ENCODE measurements at regions not wholly inside any gene's neighbourhood (a gene's known extent, or its start where the extent isn't known, plus 50 kb on each side); places are given as distances from the start of the nearest gene placed in this dataset.

DNA sequence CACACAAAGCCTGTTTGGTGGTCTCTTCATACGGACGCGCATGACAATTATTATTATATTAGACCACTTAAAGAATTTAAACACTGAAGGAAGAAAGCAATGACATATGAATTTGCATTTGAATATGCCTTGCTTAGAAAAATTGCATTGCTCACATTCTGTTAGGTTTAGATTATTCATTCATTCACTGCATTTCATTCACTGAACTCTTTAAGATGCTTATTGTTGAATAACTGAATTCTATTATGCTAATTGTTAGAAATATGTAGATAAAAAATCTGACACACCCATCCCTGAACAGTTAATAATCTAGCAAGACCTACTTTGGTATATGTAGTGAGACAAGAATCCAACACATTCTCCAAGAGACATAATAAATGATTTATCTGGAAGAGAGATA lies 94.4 kb upstream of the PEX5L start (continued):
- TF ChIP-seq, protein P1, sequence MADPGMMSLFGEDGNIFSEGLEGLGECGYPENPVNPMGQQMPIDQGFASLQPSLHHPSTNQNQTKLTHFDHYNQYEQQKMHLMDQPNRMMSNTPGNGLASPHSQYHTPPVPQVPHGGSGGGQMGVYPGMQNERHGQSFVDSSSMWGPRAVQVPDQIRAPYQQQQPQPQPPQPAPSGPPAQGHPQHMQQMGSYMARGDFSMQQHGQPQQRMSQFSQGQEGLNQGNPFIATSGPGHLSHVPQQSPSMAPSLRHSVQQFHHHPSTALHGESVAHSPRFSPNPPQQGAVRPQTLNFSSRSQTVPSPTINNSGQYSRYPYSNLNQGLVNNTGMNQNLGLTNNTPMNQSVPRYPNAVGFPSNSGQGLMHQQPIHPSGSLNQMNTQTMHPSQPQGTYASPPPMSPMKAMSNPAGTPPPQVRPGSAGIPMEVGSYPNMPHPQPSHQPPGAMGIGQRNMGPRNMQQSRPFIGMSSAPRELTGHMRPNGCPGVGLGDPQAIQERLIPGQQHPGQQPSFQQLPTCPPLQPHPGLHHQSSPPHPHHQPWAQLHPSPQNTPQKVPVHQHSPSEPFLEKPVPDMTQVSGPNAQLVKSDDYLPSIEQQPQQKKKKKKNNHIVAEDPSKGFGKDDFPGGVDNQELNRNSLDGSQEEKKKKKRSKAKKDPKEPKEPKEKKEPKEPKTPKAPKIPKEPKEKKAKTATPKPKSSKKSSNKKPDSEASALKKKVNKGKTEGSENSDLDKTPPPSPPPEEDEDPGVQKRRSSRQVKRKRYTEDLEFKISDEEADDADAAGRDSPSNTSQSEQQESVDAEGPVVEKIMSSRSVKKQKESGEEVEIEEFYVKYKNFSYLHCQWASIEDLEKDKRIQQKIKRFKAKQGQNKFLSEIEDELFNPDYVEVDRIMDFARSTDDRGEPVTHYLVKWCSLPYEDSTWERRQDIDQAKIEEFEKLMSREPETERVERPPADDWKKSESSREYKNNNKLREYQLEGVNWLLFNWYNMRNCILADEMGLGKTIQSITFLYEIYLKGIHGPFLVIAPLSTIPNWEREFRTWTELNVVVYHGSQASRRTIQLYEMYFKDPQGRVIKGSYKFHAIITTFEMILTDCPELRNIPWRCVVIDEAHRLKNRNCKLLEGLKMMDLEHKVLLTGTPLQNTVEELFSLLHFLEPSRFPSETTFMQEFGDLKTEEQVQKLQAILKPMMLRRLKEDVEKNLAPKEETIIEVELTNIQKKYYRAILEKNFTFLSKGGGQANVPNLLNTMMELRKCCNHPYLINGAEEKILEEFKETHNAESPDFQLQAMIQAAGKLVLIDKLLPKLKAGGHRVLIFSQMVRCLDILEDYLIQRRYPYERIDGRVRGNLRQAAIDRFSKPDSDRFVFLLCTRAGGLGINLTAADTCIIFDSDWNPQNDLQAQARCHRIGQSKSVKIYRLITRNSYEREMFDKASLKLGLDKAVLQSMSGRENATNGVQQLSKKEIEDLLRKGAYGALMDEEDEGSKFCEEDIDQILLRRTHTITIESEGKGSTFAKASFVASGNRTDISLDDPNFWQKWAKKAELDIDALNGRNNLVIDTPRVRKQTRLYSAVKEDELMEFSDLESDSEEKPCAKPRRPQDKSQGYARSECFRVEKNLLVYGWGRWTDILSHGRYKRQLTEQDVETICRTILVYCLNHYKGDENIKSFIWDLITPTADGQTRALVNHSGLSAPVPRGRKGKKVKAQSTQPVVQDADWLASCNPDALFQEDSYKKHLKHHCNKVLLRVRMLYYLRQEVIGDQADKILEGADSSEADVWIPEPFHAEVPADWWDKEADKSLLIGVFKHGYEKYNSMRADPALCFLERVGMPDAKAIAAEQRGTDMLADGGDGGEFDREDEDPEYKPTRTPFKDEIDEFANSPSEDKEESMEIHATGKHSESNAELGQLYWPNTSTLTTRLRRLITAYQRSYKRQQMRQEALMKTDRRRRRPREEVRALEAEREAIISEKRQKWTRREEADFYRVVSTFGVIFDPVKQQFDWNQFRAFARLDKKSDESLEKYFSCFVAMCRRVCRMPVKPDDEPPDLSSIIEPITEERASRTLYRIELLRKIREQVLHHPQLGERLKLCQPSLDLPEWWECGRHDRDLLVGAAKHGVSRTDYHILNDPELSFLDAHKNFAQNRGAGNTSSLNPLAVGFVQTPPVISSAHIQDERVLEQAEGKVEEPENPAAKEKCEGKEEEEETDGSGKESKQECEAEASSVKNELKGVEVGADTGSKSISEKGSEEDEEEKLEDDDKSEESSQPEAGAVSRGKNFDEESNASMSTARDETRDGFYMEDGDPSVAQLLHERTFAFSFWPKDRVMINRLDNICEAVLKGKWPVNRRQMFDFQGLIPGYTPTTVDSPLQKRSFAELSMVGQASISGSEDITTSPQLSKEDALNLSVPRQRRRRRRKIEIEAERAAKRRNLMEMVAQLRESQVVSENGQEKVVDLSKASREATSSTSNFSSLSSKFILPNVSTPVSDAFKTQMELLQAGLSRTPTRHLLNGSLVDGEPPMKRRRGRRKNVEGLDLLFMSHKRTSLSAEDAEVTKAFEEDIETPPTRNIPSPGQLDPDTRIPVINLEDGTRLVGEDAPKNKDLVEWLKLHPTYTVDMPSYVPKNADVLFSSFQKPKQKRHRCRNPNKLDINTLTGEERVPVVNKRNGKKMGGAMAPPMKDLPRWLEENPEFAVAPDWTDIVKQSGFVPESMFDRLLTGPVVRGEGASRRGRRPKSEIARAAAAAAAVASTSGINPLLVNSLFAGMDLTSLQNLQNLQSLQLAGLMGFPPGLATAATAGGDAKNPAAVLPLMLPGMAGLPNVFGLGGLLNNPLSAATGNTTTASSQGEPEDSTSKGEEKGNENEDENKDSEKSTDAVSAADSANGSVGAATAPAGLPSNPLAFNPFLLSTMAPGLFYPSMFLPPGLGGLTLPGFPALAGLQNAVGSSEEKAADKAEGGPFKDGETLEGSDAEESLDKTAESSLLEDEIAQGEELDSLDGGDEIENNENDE (IDR thresholded peaks at IDR 0.05; ENCODE audit: low read depth, low read length): no peak
- TF ChIP-seq COPS2 (conservative IDR thresholded peaks at IDR 0.05) (no peak), ARHGAP35 (IDR thresholded peaks at IDR 0.05; ENCODE audit: partially characterized antibody) (no peak), MYC (IDR thresholded peaks at IDR 0.05; ENCODE audit: low read depth, low read length) (no peak), MYC (CRISPR knock-in tag; IDR thresholded peaks at IDR 0.05; ENCODE audit: borderline replicate concordance, low read depth) (no peak), RAD51 (IDR thresholded peaks at IDR 0.05; ENCODE audit: borderline replicate concordance, low read depth) (no peak), ZKSCAN1 (IDR thresholded peaks at IDR 0.05; ENCODE audit: low read depth, low read length) (no peak)
- TF ChIP-seq, protein P2, sequence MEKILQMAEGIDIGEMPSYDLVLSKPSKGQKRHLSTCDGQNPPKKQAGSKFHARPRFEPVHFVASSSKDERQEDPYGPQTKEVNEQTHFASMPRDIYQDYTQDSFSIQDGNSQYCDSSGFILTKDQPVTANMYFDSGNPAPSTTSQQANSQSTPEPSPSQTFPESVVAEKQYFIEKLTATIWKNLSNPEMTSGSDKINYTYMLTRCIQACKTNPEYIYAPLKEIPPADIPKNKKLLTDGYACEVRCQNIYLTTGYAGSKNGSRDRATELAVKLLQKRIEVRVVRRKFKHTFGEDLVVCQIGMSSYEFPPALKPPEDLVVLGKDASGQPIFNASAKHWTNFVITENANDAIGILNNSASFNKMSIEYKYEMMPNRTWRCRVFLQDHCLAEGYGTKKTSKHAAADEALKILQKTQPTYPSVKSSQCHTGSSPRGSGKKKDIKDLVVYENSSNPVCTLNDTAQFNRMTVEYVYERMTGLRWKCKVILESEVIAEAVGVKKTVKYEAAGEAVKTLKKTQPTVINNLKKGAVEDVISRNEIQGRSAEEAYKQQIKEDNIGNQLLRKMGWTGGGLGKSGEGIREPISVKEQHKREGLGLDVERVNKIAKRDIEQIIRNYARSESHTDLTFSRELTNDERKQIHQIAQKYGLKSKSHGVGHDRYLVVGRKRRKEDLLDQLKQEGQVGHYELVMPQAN (IDR thresholded peaks at IDR 0.05; ENCODE audit: borderline replicate concordance): no peak
